8988T (cell line): ENCODE measurements at regions not wholly inside any gene's neighbourhood (a gene's known extent, or its start where the extent isn't known, plus 50 kb on each side); places are given as distances from the start of the nearest gene placed in this dataset.
"Not testable (repeated sequence)": the region's sequence is repeated elsewhere in the genome, so short reads cannot be mapped to it uniquely, and the experiment has no call there.

ENCODE experiments used
- DNase-seq: peaks from one replicate; pipeline ENCODE4 v3.0.0; 2011

GRCh38 chr6:28771401-28772267 lies 152.2 kb downstream of the TRIM27 start:
- DNase-seq, result no peak

DNA sequence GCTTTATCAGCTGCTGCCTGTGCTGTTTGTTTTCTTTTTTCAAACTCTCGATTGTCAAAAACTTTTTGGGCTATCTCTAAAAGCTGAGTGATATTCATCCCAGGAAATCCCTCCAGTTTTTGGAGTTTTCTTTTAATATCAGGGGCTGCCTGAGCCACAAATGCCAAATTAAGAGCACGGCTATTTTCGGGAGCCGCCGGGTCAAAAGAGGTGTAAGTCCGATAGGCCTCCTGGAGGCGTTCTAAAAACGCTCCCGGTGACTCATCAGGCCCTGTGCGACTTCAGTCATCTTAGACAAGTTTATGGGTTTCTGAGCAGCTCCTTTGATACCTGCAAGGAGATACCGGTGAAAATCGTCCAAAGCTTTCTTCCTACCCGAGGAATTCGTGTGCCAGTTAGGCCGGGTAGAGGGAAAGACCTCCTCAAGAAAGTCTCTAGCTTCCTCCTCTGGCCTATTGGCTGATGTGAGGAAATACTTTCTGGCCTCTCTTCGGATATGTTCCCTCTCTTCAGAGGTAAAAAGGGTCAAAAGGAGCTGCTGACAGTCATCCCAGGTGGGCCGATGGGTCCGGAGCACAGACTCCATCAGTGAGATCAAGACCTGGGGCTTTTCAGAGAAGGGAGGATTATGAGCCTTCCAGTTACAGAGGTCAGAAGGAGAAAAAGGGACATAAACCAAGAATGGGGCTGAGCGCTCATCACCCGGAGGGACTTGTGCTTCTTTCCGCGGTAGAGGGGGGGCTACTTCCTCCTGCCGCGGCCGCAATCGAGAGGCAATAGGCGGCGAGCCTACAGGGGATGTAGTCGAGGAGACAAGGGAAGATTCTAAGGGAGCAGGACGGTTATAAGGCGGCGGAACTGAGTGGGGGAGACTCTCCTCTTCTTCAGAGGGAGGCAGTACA lies 151.1 kb downstream of the TRIM27 start:
- no peak for DNase-seq

DNA sequence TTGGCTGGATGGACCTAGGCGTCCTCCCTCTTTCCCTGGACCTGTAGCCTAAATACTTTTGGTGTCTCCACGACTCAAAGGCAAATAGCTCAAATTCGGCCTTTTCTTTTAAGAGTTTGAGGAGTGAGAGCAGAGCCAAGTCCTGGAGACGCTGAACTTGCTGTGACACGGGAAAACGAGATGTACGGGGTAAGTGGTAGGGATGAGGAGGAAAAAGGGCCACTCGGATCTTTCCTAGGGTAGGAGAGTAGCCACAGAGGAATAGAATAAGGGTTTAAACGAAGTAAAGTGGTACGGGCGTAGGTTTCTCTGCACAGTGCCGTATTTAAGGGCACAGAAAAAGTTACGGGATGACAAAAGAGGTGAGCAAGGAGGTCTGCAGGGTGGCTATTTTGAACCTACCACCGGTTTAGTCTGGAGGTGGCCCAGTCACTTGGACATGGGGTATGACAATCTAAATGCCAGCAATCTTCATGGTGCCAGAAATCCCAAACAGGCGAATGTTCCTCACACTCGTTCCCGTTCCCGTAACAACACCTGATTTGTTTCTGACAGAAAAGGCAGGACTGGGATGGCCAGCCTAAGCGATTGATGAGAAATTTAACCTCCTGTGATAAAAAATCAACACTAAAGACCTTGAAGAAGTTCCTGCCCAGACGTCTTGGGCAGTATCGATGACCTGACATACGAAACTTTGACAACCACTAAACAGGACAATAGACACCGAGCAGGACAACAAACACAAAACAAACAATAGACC lies 149.3 kb downstream of the TRIM27 start:
- no peak for DNase-seq

DNA sequence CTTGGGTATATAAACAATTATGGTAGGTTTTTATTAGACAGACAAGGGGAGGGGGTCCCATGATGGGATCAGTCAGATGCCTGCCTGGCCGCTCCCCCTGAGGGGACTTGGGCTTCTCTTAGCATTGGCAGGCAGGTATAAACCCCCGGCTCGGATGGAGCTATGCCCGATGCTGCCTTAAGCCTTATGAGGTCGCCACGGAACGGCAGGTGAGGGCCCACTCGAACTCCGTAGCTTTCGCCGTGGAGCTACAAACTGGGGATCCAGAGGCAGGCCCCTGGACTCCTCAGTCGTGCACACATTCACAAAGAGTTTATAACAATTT lies 148.8 kb downstream of the TRIM27 start:
- DNase-seq, result no peak

DNA sequence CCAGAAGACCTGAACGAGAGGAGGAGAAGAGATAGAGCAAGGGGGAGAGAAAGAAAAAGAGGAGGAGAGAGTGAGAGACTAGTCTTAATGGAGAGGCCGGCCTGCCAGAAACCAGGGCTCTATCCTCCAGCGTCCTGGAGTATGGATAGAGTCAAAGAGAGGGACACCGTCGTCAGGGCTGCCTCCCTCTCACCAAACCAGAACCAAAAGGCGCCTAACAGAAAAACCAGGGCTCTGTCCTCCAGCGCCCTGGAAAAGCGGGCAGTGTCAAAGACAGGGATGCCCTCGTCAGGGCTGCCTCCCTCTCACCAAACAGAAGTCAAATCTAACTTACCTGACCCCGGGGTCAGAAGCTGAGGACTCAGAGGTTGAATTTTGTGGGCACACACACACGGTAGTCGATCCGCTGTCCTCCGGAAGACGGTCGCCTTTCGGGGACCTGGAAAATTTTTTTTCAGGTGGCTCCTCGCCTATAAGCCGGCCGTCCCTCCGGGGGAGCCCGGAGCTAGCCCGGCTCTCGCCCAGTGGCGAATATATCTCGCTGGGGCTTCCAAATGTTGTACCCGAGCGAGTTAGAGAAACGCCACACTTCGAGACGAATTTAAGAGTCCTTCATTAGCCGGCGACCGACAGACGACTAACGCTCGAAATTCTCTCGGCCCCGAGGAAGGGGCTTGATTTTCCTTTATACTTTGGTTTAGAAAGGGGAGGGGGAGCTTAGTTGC lies 148.2 kb downstream of the TRIM27 start:
- DNase-seq, result no peak

DNA sequence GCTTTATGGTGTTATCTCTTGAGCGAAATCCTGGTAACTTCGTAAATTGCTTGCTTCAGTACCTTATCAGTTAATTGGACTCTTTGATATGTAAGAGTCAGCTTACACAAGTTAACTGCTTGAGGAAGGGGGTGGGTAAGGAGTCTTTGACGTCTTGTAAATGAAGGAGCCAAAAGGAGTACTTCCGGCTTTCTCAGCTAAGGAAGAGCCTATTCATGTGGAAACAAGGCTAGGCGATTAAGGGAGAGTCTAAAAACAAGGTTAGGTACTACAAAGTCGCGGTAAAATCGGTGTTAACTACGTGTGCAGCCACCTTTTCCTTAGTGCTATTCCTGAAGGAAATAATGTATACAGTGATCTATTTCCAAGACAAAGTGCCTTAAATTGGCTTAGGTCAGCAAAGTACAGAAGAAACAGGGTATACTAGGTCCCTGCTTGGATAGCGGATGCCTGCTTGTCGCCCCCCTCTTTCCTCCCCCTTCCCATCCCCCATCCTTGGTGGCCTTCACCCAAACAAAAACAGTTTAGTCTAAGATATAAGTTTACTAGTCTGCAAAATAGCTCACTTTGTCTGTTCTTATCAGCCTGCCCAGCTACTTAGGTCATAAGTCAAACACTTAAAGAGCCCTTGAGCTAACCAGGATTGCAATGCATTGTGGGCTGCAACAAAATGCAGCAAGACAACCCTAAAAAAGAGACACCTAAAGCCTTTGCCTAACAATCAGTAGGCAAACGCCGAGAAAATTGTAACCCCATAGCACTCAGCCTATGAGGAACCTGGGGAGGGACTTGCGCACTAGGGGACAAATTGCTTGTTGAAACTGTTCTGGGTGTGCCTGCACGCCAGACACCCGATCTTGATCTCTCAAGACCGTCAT lies 147.3 kb downstream of the TRIM27 start:
- no peak for DNase-seq

GRCh38 chr6:28777147-28777461 lies 146.7 kb downstream of the TRIM27 start:
- no peak for DNase-seq

DNA sequence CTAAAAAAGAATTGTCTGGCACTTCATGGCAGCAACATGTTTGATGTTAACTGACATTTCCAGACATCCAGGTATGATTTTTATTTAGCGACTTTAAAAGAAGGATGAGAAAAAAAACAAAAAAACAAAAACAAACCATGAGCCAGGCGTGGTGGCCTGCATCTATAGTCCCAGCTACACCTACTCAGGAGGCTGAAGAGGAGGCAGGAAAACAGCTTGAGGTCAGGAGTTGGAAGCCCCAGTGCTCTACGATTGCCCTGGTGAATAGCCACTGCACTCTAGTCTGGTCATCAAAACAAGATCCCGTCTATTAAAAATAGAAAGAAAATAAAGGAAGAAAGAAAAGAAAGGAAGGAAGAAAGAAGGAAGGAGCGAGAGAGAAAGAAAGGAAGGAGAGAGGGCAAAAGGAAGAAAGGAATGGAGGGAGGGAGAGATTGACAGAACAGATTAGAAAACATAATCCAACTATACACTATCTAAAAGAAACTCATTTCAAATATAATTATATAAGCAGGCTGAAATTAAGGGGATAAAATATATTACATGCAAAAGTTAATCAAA lies 141.6 kb downstream of the TRIM27 start:
- no peak for DNase-seq

- DNase-seq, result no peak
Measured at GRCh38 chr6:28785962-28786679, 137.7 kb downstream of the TRIM27 start.

DNA sequence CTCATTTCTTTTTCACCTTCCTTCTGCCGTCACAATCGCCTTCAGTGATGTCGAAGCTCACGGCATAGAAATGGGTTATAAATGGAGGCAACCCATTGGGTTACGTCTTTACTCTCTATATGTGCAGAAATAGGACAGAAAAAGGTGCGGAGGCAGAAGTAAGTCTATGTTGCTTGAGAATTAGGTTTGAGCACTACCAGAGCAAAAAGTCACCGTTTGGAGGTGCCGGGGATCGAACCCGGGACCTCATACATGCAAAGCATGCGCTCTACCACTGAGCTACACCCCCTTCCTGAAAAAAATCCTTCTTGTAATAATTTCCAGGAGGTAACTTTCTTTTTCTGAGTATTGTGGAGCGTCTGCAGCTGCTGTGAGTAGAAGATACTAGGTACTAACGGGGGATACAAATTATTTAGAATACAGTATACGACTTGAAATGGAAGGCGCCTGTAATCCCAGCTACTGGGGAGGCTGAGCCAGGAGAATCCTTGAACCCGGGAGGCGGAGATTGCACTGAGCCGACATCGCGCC lies 134.2 kb downstream of the TRIM27 start:
- DNase-seq, result no peak

DNA sequence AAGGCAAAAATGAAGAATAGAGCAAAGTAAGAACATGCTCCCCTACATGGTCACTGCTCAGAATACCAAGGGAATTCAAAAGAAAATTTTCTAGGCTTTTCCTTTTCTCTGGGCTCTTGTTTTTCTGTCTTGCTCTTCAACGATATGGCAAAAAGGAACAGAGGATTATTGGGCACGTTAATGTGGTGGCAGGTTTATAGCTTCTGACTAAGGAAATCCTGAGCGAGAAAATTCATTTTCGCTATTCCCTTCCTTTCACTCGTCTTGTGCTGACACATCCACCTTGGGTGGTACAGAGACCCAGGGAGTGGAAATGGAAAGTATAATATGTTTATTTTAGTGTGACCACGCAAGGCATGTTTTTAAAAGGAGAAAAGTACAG lies 132.8 kb downstream of the TRIM27 start:
- no peak for DNase-seq

DNA sequence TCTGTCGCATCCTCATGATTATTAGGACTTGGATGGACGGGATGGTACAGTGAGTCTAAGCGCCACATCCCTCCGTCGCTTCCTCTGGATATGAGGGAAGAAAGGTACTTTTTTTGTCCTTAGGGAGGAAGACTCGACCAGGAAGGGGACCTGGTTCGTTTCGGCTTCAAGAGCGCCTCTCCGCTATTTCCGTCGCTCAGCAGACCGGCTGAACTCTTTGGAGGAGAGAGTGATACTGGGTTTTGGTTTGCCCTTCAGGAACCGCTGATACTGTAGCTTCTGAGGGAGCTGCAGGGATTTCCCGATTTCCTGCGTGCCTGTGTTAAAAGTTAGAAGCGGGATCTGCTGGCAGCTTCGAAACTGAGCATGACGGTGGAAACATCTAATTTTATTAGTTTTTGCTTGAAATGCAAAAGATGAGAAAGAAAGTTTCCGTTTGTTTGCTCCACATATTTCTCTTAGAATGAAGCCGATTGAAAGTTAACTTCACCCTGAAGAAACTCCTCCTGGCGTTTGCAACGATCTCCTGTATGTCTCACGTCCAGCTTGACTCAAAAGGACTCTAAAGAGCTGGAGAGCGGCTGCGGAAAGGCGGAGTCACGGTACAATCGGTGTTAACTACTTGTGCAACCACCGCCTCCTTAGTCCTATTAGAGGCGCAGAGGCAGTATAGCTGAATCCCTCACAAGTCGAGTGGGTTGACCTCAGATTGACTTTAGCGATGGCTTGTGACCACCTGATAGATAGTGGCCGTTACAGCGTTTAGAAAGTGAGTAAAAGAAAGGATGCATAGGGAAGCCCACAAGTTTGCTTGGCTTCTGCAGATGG lies 129.4 kb downstream of the TRIM27 start:
- DNase-seq, result no peak

- not testable (repeated sequence) for DNase-seq
Measured at GRCh38 chr6:28800647-28801046, 123.1 kb downstream of the TRIM27 start.

DNA sequence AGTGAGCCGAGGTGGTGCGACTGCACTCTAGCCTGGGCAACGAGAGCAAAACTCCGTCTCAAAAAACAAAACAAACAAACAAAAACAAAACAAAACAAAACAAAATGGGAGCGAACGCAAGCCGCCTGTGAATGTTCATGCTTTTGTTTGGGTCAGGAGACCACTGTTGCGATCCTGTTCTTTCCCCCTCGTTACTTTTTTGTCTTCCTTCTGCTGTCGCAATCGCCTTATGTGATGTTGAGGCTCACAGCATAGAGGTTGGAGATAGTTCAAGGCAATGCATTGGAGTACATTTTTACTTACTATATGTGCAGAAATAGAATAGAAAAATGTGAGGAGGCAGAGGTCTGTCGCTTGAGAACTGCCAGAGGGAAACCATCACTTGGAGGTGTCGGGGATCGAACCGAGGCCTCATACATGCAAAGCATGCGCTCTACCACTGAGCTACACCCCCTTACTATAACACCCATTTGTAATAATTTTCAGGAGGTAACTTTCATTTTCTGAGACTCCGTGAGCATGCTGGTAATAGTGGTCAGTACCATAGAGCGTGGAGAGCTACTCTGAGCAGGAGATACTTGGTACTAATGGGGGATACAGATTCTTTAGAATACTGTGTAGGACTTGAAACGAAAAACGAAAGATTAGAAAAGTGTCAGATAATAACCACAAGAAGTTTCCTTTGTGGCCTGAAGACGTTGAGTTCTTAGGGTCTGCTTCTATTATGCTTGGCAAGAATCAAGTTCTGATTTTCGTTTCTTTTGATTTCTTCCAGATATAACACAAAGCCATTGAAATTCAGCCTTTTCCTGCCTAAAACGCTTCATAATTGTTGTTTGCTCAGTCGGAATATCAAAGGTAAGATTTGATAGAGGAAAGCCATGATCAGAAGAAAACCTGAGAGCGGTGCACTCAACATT lies 121.1 kb downstream of the TRIM27 start:
- no peak for DNase-seq

DNA sequence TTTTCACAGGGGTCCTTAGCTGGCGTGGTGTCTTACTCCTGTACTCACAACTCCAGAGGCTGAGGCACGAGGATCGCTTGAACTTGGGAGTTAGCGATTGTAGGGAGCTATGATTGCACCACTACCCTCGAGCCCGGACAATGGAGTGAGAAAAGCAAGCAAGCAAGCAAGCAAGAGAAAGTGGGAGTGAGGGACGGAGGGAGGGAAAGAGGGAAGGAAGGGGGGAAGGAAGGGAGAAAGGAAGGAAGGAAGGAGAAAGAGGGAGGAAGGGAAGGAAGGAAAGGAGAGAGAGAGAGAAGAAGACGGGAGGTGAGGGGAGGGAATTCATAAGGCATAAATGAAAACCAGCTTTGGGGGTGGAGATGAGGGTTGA lies 120.5 kb downstream of the TRIM27 start:
- DNase-seq, result no peak

DNA sequence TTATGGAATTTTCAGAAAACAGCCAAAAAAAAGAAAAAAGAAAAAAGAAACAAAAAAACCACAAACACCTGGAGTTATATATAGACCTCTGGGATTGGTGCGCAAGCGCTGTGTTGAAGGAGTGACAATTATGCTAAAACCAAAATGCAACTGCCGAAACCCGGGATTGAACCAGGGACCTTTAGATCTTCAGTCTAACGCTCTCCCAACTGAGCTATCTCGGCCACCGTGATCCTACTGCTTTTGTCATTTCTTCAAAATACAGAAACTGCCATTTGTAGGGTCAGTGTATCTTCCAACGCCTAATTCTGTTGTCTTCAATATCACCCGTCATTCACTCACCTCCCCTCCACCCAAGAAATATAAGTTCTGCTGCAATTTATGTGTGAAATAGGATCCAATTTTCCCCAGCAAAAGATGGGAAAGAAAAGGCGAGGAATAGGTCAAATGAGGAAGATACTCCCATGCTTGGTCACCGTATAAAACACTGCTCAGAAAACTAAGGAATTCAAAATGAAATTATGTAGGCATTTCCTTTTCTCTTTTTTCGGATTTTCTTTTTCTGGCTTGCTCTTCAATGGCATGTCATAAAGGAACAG lies 116.0 kb downstream of the TRIM27 start:
- DNase-seq, result no peak

GRCh38 chr6:28808383-28808782 lies 115.4 kb downstream of the TRIM27 start:
- no peak for DNase-seq
